ENCODE measurements at regions not wholly inside any gene's neighbourhood (a gene's known extent, or its start where the extent isn't known, plus 50 kb on each side); places are given as distances from the start of the nearest gene placed in this dataset.

DNA sequence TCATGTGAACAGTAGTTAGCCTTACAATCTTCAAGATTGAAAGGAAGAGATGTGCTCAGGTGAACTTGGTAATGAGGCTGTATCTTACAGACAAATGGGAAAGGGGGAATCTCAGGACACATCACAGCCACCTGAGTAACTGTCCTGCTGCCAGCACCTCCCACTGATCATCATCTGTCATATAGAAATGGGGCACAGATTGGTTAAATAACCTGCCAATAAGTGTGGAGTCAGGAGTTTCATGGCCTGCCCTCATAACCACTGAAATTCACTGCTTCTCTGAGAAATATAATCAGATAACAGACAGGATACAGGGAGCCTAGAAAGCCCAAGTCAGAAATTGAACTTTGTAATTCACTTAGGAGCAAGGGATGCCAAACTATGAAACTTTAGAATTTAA is 64.9 kb upstream of the TAS2R16 start:
- Histone ChIP-seq H3K36me3 (ENCODE audit: control insufficient read depth in 2 of 2, insufficient read depth in 1 of 2, low read length in 2 of 2) (no peaks in the 10 kb centered on the region), H3K4me1 (ENCODE audit: control insufficient read depth, insufficient read depth, low read length) (no peaks in the 10 kb centered on the region), H3K9me3 (ENCODE audit: control insufficient read depth, insufficient read depth, low read depth, low read length) (no peaks in the 10 kb centered on the region), H3K27ac (ENCODE audit: extremely low read depth, low read depth, low read length) (no peak overlapping the region), H3K4me3 (ENCODE audit: low read depth, low read length) (no peak overlapping the region)
- TF ChIP-seq ZNF549 (tag by site-specific recombination; IDR thresholded peaks at IDR 0.05) (no peak), ZNF354C (tag by site-specific recombination; IDR thresholded peaks at IDR 0.05; ENCODE audit: borderline replicate concordance, low read depth) (no peak), ZBTB17 (tag by site-specific recombination; IDR thresholded peaks at IDR 0.05) (no peak), KLF10 (tag by site-specific recombination; IDR thresholded peaks at IDR 0.05) (no peak), SALL2 (tag by site-specific recombination; IDR thresholded peaks at IDR 0.05; ENCODE audit: borderline replicate concordance) (no peak), ZNF423 (tag by site-specific recombination; IDR thresholded peaks at IDR 0.05) (no peak), ZNF155 (tag by site-specific recombination; IDR thresholded peaks at IDR 0.05) (no peak)
- POLR2A ChIA-PET, result no interaction called here
- CTCF ChIA-PET, result no interaction called here

- no peaks in the 10 kb centered on the region for H3K4me1 ChIP-seq (ENCODE audit: control insufficient read depth, insufficient read depth, low read length)
- H3K27ac ChIP-seq (ENCODE audit: extremely low read depth, low read depth, low read length), result no peak overlapping the region
- ChIA-PET POLR2A (no interaction called here), CTCF (interaction anchor here (0.7 to 1.6 kb wide), 2 partner anchors 12 to 304 kb away, joined by 3 to 4 read pairs; no protein-coding TSS in a partner anchor)
- no peaks in the 10 kb centered on the region for H3K36me3 ChIP-seq (ENCODE audit: control insufficient read depth in 2 of 2, insufficient read depth in 1 of 2, low read length in 2 of 2)
- no peak for TF ChIP-seq ZNF670 (tag by site-specific recombination; IDR thresholded peaks at IDR 0.05; ENCODE audit: low read depth)
- no peak for TF ChIP-seq KLF10 (tag by site-specific recombination; IDR thresholded peaks at IDR 0.05)
- no peak for TF ChIP-seq PRDM2 (tag by site-specific recombination; IDR thresholded peaks at IDR 0.05; ENCODE audit: borderline replicate concordance)
- no peak for TF ChIP-seq ZNF707 (tag by site-specific recombination; IDR thresholded peaks at IDR 0.05)
- TF ChIP-seq ZNF677 (tag by site-specific recombination; IDR thresholded peaks at IDR 0.05), result no peak
- no peak for TF ChIP-seq ZFP69B (tag by site-specific recombination; IDR thresholded peaks at IDR 0.05)
- no peak for TF ChIP-seq ZNF791 (tag by site-specific recombination; IDR thresholded peaks at IDR 0.05)
- TF ChIP-seq, protein P1, sequence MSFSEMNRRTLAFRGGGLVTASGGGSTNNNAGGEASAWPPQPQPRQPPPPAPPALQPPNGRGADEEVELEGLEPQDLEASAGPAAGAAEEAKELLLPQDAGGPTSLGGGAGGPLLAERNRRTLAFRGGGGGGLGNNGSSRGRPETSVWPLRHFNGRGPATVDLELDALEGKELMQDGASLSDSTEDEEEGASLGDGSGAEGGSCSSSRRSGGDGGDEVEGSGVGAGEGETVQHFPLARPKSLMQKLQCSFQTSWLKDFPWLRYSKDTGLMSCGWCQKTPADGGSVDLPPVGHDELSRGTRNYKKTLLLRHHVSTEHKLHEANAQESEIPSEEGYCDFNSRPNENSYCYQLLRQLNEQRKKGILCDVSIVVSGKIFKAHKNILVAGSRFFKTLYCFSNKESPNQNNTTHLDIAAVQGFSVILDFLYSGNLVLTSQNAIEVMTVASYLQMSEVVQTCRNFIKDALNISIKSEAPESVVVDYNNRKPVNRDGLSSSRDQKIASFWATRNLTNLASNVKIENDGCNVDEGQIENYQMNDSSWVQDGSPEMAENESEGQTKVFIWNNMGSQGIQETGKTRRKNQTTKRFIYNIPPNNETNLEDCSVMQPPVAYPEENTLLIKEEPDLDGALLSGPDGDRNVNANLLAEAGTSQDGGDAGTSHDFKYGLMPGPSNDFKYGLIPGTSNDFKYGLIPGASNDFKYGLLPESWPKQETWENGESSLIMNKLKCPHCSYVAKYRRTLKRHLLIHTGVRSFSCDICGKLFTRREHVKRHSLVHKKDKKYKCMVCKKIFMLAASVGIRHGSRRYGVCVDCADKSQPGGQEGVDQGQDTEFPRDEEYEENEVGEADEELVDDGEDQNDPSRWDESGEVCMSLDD (tag by site-specific recombination; IDR thresholded peaks at IDR 0.05), result no peak
- TF ChIP-seq TCF7L2 (IDR thresholded peaks at IDR 0.05; ENCODE audit: borderline replicate concordance, low read depth, low read length), result no peak
- no peak overlapping the region for H3K4me3 ChIP-seq (ENCODE audit: low read depth, low read length)
- no peaks in the 10 kb centered on the region for H3K9me3 ChIP-seq (ENCODE audit: control insufficient read depth, insufficient read depth, low read depth, low read length)
Measured at GRCh38 chr7:123057911-123058310, 62.4 kb upstream of the TAS2R16 start.

Data from HEK293 (cell line).